ENCODE measurements at regions not wholly inside any gene's neighbourhood (a gene's known extent, or its start where the extent isn't known, plus 50 kb on each side); places are given as distances from the start of the nearest gene placed in this dataset.

- Mint-ChIP-seq H3K4me1 (peaks cover 31% of the 10 kb centered on the region), H3K9me3 (peaks cover 17% of the 10 kb centered on the region), H3K27me3 (peaks cover 2% of the 10 kb centered on the region), H3K36me3 (ENCODE audit: low read depth) (peaks cover 1% of the 10 kb centered on the region), H3K4me3 (peak overlapping the region; percentile 62), H3K27ac (no peak overlapping the region)
- ATAC-seq: no peak
- DNase-seq: no peak
These were observed 305.4 kb downstream of the TTLL7 start for GRCh38 chr1:83693427-83694126.

GRCh38 chr1:83692524-83693381, 306.2 kb downstream of the TTLL7 start:
- ATAC-seq (peak; percentile 56), DNase-seq (no peak)
- H3K9me3 Mint-ChIP-seq: peaks cover 22% of the 10 kb centered on the region
- peaks cover 2% of the 10 kb centered on the region for H3K27me3 Mint-ChIP-seq
- peaks cover 31% of the 10 kb centered on the region for H3K4me1 Mint-ChIP-seq
- peaks cover 1% of the 10 kb centered on the region for H3K36me3 Mint-ChIP-seq (ENCODE audit: low read depth)
- peak overlapping the region; percentile 62 for H3K4me3 Mint-ChIP-seq
- no peak overlapping the region for H3K27ac Mint-ChIP-seq

GRCh38 chr1:83691953-83692500, 306.9 kb downstream of the TTLL7 start:
- no peak for ATAC-seq
- Mint-ChIP-seq H3K36me3 (ENCODE audit: low read depth) (peaks cover 1% of the 10 kb centered on the region), H3K4me1 (peaks cover 26% of the 10 kb centered on the region)

GRCh38 chr1:83689921-83690868, 308.7 kb downstream of the TTLL7 start:
- peaks cover 2% of the 10 kb centered on the region for H3K27me3 Mint-ChIP-seq
- H3K9me3 Mint-ChIP-seq: peaks cover 22% of the 10 kb centered on the region
- ATAC-seq (no peak), DNase-seq (no peak)
- H3K27ac Mint-ChIP-seq: no peak overlapping the region
- peaks cover 1% of the 10 kb centered on the region for H3K36me3 Mint-ChIP-seq (ENCODE audit: low read depth)
- H3K4me1 Mint-ChIP-seq: peaks cover 22% of the 10 kb centered on the region
- H3K4me3 Mint-ChIP-seq: no peak overlapping the region

More at GRCh38 chr1:83691953-83692500, 306.9 kb downstream of the TTLL7 start:
- H3K4me3 Mint-ChIP-seq: peak overlapping the region; percentile 62
- H3K9me3 Mint-ChIP-seq: peaks cover 22% of the 10 kb centered on the region
- no peak for DNase-seq
- peaks cover 2% of the 10 kb centered on the region for H3K27me3 Mint-ChIP-seq
- H3K27ac Mint-ChIP-seq: no peak overlapping the region

DNA sequence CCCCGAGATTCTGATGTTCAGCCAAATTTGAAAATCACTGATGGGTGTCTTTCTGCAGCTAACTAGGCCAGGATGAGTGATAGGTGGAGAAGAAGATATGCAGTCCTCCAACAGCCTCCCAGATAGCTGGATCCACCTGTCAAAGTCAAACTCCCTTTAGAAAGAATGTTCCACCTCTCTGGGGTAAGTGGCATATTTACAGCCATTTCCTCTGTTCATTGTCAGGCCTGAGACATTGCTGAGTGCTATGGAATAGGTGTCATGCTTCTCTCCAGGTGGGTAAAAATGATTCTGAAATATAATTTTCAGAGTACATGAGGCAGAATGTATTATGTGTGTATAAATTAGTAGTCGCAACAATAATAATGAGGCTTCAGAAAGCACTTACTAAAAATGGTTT, 316.8 kb downstream of the TTLL7 start:
- no peak overlapping the region for H3K4me3 Mint-ChIP-seq
- ATAC-seq: no peak
- DNase-seq: no peak
- H3K9me3 Mint-ChIP-seq: no peaks in the 10 kb centered on the region
- H3K27ac Mint-ChIP-seq: no peak overlapping the region
- H3K4me1 Mint-ChIP-seq: no peaks in the 10 kb centered on the region
- no peaks in the 10 kb centered on the region for H3K27me3 Mint-ChIP-seq
- no peaks in the 10 kb centered on the region for H3K36me3 Mint-ChIP-seq (ENCODE audit: low read depth)

DNA sequence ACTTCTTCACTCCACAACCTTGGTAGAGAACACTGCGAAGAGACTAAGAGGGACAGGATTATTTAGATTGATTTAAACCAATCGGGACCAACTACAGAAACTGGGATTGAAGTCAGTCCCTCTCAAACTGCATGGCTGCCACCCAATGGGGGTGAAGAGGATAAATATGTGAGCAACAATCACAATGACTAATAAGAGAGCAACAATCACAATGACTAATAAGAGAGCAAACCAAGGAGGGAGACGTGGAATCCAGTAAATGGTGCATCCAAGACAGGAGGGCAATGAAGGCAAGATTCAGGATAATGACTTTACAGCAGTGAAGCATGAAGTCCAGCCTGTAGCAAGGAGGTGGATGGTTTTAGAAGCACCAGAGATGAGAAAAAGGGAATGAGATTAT, 322.8 kb downstream of the TTLL7 start:
- H3K4me1 Mint-ChIP-seq: peaks cover 5% of the 10 kb centered on the region
- H3K27me3 Mint-ChIP-seq: no peaks in the 10 kb centered on the region
- ATAC-seq (no peak), DNase-seq (no peak)
- H3K36me3 Mint-ChIP-seq (ENCODE audit: low read depth): no peaks in the 10 kb centered on the region
- H3K4me3 Mint-ChIP-seq: no peak overlapping the region
- H3K9me3 Mint-ChIP-seq: no peaks in the 10 kb centered on the region
- H3K27ac Mint-ChIP-seq: no peak overlapping the region

- Mint-ChIP-seq H3K36me3 (ENCODE audit: low read depth) (peaks cover 2% of the 10 kb centered on the region), H3K27ac (no peak overlapping the region), H3K27me3 (no peaks in the 10 kb centered on the region), H3K9me3 (peaks cover 7% of the 10 kb centered on the region), H3K4me3 (no peak overlapping the region), H3K4me1 (peaks cover 5% of the 10 kb centered on the region)
- ATAC-seq: no peak
- no peak for DNase-seq
These were observed 325.6 kb downstream of the TTLL7 start for GRCh38 chr1:83673312-83673711.

GRCh38 chr1:83671586-83671985, 327.3 kb downstream of the TTLL7 start:
- Mint-ChIP-seq H3K9me3 (peaks cover 7% of the 10 kb centered on the region), H3K4me1 (peaks cover 5% of the 10 kb centered on the region), H3K4me3 (no peak overlapping the region), H3K36me3 (ENCODE audit: low read depth) (peaks cover 2% of the 10 kb centered on the region), H3K27me3 (no peaks in the 10 kb centered on the region), H3K27ac (no peak overlapping the region)
- DNase-seq (no peak), ATAC-seq (no peak)

DNA sequence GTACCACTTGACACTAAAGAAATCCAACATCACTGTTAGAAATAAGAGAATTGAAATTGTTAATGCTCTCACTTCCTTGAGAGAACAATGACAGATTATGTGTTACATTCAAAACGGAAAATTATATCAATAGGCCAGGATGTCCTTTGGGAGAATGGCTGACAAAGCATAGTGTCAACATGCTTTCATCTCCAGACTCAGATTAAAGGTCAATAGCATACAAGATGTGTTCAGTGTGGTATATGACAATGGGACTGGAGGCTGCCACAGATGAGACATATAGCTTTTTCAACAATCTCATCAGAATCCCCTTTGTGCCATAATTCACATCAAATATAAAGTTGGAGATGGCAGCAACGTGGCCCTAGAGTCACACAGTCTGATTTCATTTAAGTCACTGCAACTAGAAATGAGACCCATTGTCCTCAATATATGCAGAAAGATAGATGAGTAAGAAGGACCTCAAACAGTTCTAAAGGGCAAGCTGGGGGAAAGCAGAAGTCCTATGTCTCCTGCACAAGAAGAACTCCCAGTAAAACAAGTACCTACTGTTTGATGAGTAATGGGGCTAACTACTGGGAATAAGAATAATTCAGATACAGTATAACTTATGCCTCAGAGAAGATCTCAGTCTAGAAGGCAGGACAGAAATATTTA, 327.9 kb downstream of the TTLL7 start:
- peaks cover 7% of the 10 kb centered on the region for H3K9me3 Mint-ChIP-seq
- H3K27ac Mint-ChIP-seq: no peak overlapping the region
- H3K4me3 Mint-ChIP-seq: no peak overlapping the region
- peaks cover 5% of the 10 kb centered on the region for H3K4me1 Mint-ChIP-seq
- peak; percentile 49 for ATAC-seq
- DNase-seq: no peak
- H3K36me3 Mint-ChIP-seq (ENCODE audit: low read depth): peaks cover 2% of the 10 kb centered on the region
- H3K27me3 Mint-ChIP-seq: no peaks in the 10 kb centered on the region

GRCh38 chr1:83641796-83642443, 357.0 kb downstream of the TTLL7 start:
- no peak for DNase-seq
- no peaks in the 10 kb centered on the region for H3K9me3 Mint-ChIP-seq
- ATAC-seq: no peak
- no peaks in the 10 kb centered on the region for H3K27me3 Mint-ChIP-seq
- H3K27ac Mint-ChIP-seq: no peak overlapping the region
- peaks cover 3% of the 10 kb centered on the region for H3K4me1 Mint-ChIP-seq
- H3K36me3 Mint-ChIP-seq (ENCODE audit: low read depth): peaks cover 1% of the 10 kb centered on the region
- H3K4me3 Mint-ChIP-seq: no peak overlapping the region

GRCh38 chr1:83641206-83641658, 357.7 kb downstream of the TTLL7 start:
- no peak overlapping the region for H3K4me3 Mint-ChIP-seq
- DNase-seq (no peak), ATAC-seq (no peak)
- H3K27ac Mint-ChIP-seq: no peak overlapping the region
- peaks cover 1% of the 10 kb centered on the region for H3K36me3 Mint-ChIP-seq (ENCODE audit: low read depth)
- no peaks in the 10 kb centered on the region for H3K9me3 Mint-ChIP-seq
- H3K4me1 Mint-ChIP-seq: peaks cover 3% of the 10 kb centered on the region
- H3K27me3 Mint-ChIP-seq: no peaks in the 10 kb centered on the region

- H3K27me3 Mint-ChIP-seq: no peaks in the 10 kb centered on the region
These were observed 359.1 kb downstream of the TTLL7 start for GRCh38 chr1:83639785-83640184.

DNA sequence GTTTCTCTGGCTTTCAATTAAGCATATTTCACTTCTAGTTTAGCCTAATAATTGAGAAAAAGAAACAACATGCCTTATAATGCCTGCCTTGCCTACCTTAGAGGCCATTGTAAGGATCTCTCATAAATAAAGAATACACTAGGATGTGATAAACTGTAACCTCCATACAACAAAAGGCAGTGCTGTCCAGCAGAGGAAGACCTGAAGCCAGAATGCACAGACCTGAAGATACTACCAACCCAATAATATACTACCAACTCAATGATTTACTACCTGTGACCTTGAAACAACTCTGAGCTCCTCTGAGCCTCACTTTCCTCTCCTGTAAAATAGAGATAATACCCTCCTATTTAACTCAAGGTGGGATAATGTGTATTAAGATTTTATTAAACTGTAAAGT, 361.3 kb downstream of the TTLL7 start:
- ATAC-seq: no peak
- peaks cover 10% of the 10 kb centered on the region for H3K4me1 Mint-ChIP-seq
- peaks cover 3% of the 10 kb centered on the region for H3K36me3 Mint-ChIP-seq (ENCODE audit: low read depth)
- no peak overlapping the region for H3K27ac Mint-ChIP-seq
- no peaks in the 10 kb centered on the region for H3K27me3 Mint-ChIP-seq
- DNase-seq: no peak
- H3K9me3 Mint-ChIP-seq: no peaks in the 10 kb centered on the region
- H3K4me3 Mint-ChIP-seq: no peak overlapping the region

More at GRCh38 chr1:83639785-83640184, 359.1 kb downstream of the TTLL7 start:
- H3K9me3 Mint-ChIP-seq: no peaks in the 10 kb centered on the region
- H3K4me1 Mint-ChIP-seq: peaks cover 3% of the 10 kb centered on the region
- no peak overlapping the region for H3K4me3 Mint-ChIP-seq
- no peak for ATAC-seq
- DNase-seq: no peak
- H3K36me3 Mint-ChIP-seq (ENCODE audit: low read depth): peaks cover 1% of the 10 kb centered on the region
- H3K27ac Mint-ChIP-seq: no peak overlapping the region
